Stimulated activated CD4-positive, alpha-beta T cell treated with anti-CD3 and anti-CD28 coated beads, Interleukin-12 subunit alpha, Interleukin-12 subunit beta, amount 100 ng/mL, for 24 hours (primary cell): ENCODE measurements at regions not wholly inside any gene's neighbourhood (a gene's known extent, or its start where the extent isn't known, plus 50 kb on each side); places are given as distances from the start of the nearest gene placed in this dataset.

Source experiments
- DNase-seq, 2 experiments: peaks; one replicate each; pipeline ENCODE4 v3.0.0-alpha.2; 2020; ENCODE audit warnings: low read depth in 2 of 2

DNA sequence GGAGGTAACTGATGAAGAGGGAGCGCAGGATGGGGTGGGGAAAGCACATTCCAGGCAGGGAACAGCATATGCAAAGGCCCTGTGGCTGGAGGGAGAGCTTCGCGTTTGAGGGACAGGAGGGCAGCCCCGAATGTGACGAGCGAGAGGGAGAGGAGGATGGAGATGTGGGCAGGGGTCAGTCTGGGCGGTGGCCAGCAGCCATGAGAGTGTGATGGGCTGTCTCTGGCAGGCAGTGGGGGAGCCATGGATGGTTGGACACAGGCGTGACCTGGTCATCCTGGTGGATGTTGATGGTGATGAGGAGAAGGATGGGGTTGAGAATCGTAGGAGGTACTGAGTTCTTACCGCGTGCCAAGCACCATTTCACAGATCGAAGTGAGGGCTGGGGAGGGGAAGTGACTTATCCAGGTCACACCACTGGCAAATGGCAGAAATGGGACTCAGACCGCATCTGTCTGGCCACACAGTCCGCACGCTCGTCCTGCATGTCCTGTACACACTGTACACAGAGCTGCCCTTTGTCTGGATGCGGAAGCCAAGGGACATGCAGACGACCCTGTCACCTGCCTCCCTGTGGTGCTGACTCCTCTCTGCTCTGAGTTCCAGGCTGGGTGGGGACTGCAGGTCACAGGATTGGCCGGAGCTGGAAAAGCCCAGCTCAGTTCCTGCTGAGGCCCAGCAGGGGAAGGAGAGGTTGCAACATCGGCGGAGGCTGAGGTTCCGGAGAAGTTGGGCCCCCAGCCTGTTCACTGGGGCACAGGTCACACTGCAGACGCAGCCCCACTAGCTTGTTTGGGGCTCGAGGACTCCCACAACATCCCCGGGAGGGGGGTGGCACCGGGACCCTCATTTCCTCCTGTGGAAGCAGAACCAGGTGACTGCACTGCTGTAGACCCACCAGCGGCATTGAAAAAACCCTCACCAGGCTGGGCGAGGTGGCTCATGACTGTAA is 165.6 kb upstream of the IER5L start:
- DNase-seq: no peak

GRCh38 chr9:129342591-129343423 is 164.7 kb upstream of the IER5L start:
- no peak for DNase-seq

DNA sequence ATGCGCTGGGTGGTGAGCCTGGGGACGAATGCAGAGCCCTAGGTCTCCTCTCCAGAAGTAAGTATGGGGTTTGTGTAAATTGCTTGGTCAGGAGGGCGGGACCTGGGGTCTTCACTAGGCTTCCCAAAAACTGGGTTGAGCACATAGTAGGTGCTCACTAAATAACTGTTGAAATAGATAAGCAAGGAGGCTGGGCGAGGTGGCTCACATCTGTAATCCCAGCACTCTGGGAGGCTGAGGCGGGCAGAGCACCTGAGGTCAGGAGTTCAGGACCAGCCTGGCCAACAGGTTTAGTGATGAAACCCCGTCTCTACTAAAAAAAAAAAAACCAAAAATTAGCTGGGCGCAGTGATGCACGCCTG is 163.9 kb upstream of the IER5L start:
- no peak for DNase-seq

DNA sequence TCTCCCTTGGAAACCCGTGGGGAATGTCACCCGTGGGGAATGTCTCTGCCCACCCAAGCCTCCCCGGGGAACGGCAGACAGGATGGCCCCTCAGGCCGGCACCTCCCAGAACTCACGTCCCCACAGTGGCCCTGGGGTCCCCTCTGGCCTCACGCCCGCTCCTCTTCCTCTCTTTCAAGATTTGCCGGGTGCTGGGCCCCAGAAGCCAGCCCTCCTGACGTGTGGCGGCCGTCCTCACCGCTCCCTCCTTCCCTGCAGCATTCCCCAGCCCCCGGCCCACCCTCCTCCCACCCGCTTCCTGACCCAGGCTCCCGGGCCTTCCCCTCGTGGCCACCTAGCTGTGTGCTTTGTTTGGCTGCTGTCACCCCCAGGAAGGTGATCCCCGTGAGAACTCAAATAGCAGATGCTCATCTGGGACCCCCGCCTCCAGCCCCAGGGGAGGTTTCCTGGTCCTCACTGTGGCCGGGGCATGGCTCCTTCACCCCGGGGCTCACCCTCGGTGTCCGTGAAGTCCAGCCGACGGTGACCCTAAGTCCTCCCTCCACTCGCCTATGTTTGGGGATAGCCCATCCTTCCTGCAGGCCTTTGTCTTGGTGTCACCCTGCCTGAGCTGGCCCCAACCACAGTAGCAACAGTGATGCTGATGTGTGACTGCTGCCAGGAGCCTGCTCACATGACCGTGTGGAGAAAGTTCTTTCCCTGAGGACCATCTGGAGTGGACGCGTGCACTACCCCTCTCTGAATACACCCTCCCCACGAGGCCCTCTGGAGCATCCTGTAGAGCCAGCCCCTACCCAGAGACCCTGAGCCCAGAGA is 163.3 kb upstream of the IER5L start:
- DNase-seq: no peak

- DNase-seq: no peak
These were observed 162.5 kb upstream of the IER5L start for GRCh38 chr9:129340427-129341170.

DNA sequence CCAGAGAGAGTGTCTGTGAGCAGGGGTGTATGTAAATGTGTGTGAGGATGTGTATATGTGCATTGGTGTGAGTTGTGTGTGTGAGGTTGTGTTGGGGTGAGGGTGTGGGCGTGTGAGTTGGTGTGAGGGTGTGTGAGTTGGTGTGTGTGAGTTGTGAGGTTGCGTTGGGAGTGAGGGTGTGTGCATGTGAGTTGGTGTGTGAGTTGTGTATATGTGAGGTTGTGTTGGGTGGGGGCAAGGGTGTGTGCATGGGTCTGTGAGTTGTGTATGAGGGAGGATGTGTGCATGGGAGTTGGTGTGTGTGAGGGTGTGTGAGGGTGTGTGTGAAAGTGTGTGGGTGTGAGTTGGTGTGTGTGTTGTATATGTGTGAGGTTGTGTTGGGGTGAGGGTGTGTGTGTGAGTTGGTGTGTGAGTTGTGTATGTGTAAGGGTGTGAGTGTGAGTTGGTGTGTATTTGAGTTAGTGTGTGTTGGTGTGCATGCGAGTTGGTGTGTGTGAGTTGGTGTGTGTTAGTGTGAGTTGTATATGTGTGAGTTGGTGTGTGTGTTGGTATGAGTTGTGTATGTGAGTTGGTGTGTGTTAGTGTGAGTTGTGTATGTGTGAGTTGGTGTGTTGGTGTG is 161.6 kb upstream of the IER5L start:
- DNase-seq: no peak

GRCh38 chr9:129338724-129339430 is 160.8 kb upstream of the IER5L start:
- DNase-seq: no peak

DNA sequence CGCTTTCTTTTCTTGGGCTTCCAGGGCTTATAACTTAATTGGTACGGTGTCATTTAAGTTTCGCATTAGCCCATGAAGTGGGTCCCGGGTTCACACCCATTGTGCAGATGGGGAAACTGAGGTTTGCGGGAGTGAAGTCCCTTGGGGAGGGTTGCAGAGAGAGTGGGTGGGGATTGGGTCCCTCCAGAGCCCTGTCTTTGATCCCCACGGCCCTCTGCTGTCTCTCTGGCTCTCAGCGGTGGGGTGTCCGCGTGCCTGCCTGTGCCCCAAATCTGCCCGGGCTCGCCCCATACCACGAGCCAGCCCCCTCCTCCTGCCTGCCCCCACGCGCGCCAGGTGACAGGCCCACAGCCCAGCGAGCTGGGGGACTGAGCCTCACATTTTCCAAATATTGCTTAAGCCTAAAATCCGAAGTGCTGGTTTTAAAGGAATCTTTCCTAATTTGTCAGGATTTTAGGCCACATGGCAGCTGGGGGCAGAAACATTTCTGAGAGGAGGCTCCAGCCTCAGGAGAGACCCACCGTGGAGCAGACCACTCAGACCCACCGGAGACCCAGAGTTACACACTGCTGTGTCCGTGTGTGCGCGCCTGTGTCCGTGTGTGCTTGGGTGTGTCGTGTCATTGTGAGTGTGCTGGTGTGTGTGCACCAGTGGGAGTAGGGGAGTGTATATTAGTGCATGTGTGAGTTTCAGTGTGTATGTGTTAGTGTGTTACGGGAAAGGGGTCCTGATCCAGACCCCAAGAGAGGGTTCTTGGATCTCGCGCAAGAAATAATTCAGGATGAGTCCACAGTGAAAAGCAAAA is 159.5 kb upstream of the IER5L start:
- no peak for DNase-seq

DNA sequence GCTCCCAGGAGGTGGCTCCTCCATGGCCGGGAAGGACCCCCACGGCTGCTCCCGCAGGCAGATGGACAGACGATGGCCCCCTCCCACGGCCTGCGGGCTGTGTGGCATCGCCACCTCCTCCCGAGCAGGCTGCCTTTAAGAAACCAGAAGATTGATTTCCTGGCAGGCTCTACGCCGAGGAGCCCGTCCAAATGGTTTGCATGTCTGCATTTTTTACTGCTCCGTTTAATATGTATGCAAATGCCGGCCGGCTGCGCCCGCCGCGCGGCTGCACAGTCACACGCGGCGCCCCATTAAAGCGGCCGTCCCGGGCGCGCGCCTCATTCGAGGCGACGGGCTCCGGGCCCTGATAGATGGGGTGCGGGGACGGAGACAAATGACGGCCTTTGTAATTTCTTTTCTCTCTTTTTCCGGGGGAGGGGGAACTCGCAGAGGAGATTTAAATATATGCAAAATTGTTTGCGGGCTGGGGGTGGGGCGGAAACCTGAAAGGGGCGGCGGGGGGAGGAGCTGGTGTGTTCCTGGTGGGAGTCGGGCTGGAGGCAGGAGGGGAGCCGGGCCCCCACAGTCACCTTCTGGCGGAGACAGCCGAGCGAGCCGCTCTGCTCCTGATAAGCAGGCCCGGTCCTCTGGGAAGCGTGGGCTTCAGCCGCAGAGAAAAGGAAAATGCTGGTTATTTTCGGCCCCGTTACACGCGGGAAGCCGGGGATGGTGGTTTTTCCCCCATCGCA is 158.7 kb upstream of the IER5L start:
- no peak for DNase-seq

- no peak for DNase-seq
These were observed 158.1 kb upstream of the IER5L start for GRCh38 chr9:129336130-129336528.

GRCh38 chr9:129335464-129336129 is 157.5 kb upstream of the IER5L start:
- DNase-seq: no peak

- no peak for DNase-seq
These were observed 156.3 kb upstream of the IER5L start for GRCh38 chr9:129334105-129334935.

- DNase-seq: no peak
These were observed 155.6 kb upstream of the IER5L start for GRCh38 chr9:129333617-129334104.

DNA sequence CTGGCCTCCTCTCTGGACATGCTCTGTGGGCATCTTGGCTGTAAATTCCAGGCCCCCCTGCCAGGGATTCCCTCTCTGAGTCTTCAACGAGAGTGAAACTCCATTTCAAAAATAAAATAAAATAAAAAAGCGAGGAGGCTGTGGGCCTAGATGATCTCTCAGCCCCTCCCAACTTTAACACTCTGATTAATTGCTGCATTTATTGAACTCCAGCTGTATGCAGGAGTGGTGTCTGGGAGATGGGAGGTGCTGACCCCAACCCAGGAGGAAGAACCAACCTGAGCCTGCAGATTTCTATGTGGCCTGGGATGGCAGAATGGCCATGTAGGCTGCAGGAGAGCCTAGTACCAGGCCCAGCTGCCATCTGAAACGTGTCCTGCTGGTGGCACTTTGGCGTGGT is 154.5 kb upstream of the IER5L start:
- no peak for DNase-seq

- DNase-seq: no peak
These were observed 153.9 kb upstream of the IER5L start for GRCh38 chr9:129331772-129332500.

- no peak for DNase-seq
These were observed 153.4 kb upstream of the IER5L start for GRCh38 chr9:129331493-129331765.
